Trophoblast cell (in vitro differentiated cells and primary cell): ENCODE measurements at regions not wholly inside any gene's neighbourhood (a gene's known extent, or its start where the extent isn't known, plus 50 kb on each side); places are given as distances from the start of the nearest gene placed in this dataset.

Experiments
- DNase-seq, 2 donors: peaks; one replicate each; pipeline ENCODE4 v3.0.0-alpha.2; 2016
- H2AFZ ChIP-seq: 2 replicates; pipeline ENCODE4 v1.6.1; 2013; ENCODE audit warnings: low read length, moderate library complexity, mild to moderate bottlenecking; ENCODE audit not compliant: insufficient read depth, poor library complexity
- H2AK5ac ChIP-seq: 2 replicates; pipeline ENCODE4 v1.6.1; 2013; ENCODE audit warnings: mild to moderate bottlenecking, low read length
- H2BK120ac ChIP-seq: 2 replicates; pipeline ENCODE4 v1.6.1; 2013; ENCODE audit warnings: low read length, mild to moderate bottlenecking, moderate library complexity; ENCODE audit not compliant: insufficient read depth, poor library complexity
- H2BK12ac ChIP-seq: 2 replicates; pipeline ENCODE4 v1.6.1; 2013; ENCODE audit warnings: mild to moderate bottlenecking, low read length, moderate library complexity
- H2BK5ac ChIP-seq: 2 replicates; pipeline ENCODE4 v1.6.1; 2013; ENCODE audit warnings: low read length, low read depth, moderate library complexity, mild to moderate bottlenecking; ENCODE audit not compliant: poor library complexity
- H3K14ac ChIP-seq: 2 replicates; pipeline ENCODE4 v1.6.1; 2013; ENCODE audit warnings: mild to moderate bottlenecking, low read length
- H3K18ac ChIP-seq: 2 replicates; pipeline ENCODE4 v1.6.1; 2013; ENCODE audit warnings: mild to moderate bottlenecking, low read length
- H3K23ac ChIP-seq: 2 replicates; pipeline ENCODE4 v1.6.1; 2013; ENCODE audit warnings: low read length
- H3K27ac ChIP-seq: 2 replicates; pipeline ENCODE4 v1.5.1; 2013; ENCODE audit warnings: low read depth, mild to moderate bottlenecking, inconsistent platforms, low read length, moderate library complexity
- H3K27me3 ChIP-seq: 2 replicates; pipeline ENCODE4 v1.6.1; 2013; ENCODE audit warnings: inconsistent platforms, mild to moderate bottlenecking, low read length, moderate library complexity; ENCODE audit not compliant: insufficient read depth
- H3K36me3 ChIP-seq, 2 experiments: 1 replicate in 1 of 2; 2 replicates in 1 of 2; pipeline ENCODE4 v1.6.1; 2013; ENCODE audit warnings: low read length in 2 of 2, mild to moderate bottlenecking in 2 of 2, moderate library complexity in 1 of 2; ENCODE audit not compliant: insufficient read depth in 2 of 2, control insufficient read depth in 1 of 2
- H3K4ac ChIP-seq: 2 replicates; pipeline ENCODE4 v1.6.1; 2013; ENCODE audit warnings: low read depth, mild to moderate bottlenecking, low read length, moderate library complexity
- H3K4me1 ChIP-seq, 2 experiments: 1 replicate in 1 of 2; 2 replicates in 1 of 2; pipeline ENCODE4 v1.6.1; 2013; ENCODE audit warnings: low read length in 2 of 2, mild to moderate bottlenecking in 2 of 2, moderate library complexity in 1 of 2; ENCODE audit not compliant: insufficient read depth in 2 of 2, control insufficient read depth in 1 of 2
- H3K4me2 ChIP-seq: 2 replicates; pipeline ENCODE4 v1.6.1; 2013; ENCODE audit warnings: inconsistent platforms, mild to moderate bottlenecking, low read length, moderate library complexity
- H3K4me3 ChIP-seq: 2 replicates; pipeline ENCODE4 v1.5.1; 2013; ENCODE audit warnings: mild to moderate bottlenecking, low read depth, low read length, inconsistent platforms
- H3K79me1 ChIP-seq: one replicate; pipeline ENCODE4 v1.6.1; 2013; ENCODE audit warnings: low read length
- H3K79me2 ChIP-seq: 2 replicates; pipeline ENCODE4 v1.6.1; 2013; ENCODE audit warnings: low read length, mild to moderate bottlenecking; ENCODE audit not compliant: control insufficient read depth, insufficient read depth, poor library complexity
- H3K9ac ChIP-seq: 2 replicates; pipeline ENCODE4 v1.6.1; 2013; ENCODE audit warnings: mild to moderate bottlenecking, low read length
- H3K9me3 ChIP-seq: 2 replicates; pipeline ENCODE4 v1.6.1; 2013; ENCODE audit warnings: low read depth, mild to moderate bottlenecking, control low read depth, inconsistent platforms, low read length; ENCODE audit not compliant: insufficient read depth
- H4K12ac ChIP-seq: 2 replicates; pipeline ENCODE4 v1.6.1; 2013; ENCODE audit warnings: low read depth, mild to moderate bottlenecking, low read length, moderate library complexity
- H4K8ac ChIP-seq: 2 replicates; pipeline ENCODE4 v1.6.1; 2013; ENCODE audit warnings: low read depth, mild to moderate bottlenecking, low read length, moderate library complexity
- H4K91ac ChIP-seq: one replicate; pipeline ENCODE4 v1.6.1; 2013; ENCODE audit warnings: low read depth, mild to moderate bottlenecking, low read length, moderate library complexity
- WGBS: extraction: QIAGEN DNeasy Blood & Tissue Kit; methylation state at CpG from one replicate; pipeline ENCODE4 v1.1.7; 2013; ENCODE audit warnings: missing lambda C conversion rate; ENCODE audit not compliant: insufficient read length, insufficient coverage; ENCODE audit errors: extremely low coverage; 5-methylcytosine and 5-hydroxymethylcytosine counted together

DNA sequence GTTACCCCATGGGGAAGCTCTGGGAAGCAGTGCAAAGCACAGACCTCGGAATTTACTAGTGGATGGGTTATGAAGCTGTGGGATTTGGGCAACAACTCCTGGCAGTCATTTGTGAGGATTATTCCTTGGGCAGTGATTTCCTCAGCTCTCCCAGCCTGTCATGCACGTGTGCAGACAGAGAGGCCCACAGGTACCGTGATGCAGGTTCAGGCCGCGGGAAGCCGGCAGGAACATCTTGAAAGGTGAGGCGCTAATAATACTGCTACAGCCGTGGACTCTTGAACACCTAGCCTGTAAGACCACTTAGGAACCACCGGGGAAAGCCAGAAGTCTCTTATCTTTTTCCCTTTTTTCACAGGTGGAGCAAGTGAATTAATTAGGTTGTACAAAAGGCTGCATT is 80.2 kb upstream of the CPHXL start:
- no peaks in the 10 kb centered on the region for H3K79me1 ChIP-seq
- no peak overlapping the region for H3K4ac ChIP-seq

DNA sequence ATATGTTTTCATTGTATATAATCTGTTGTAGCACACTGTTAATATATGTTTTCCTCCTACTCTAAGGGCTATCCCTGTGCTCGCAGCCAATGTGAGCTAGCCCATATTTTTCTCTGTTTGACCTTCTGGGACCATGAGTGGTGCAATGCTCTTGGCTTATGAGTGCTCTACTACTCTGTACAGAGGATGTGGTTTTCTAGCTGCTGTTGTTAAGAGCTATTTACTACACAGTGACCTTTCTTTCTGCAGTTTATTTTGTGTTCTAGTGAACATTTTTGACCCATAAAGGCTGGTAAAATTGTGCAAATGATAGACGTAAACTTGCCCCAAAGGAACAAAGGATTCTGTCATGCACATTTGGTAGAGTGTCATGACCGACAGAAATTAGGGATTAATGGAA is 84.1 kb upstream of the CPHXL start:
- Histone ChIP-seq H3K18ac (no peak overlapping the region), H3K4ac (no peak overlapping the region), H2AK5ac (no peak overlapping the region), H3K23ac (no peak overlapping the region), H3K14ac (no peak overlapping the region), H3K36me3 (no peaks in the 10 kb centered on the region), H3K9ac (no peak overlapping the region), H3K4me3 (no peak overlapping the region), H4K91ac (no peak overlapping the region), H2AFZ (no peak overlapping the region), H3K79me1 (no peaks in the 10 kb centered on the region), H4K8ac (no peak overlapping the region), H3K27ac (no peak overlapping the region), H3K4me1 (no peaks in the 10 kb centered on the region), H3K27me3 (no peaks in the 10 kb centered on the region), H2BK120ac (no peak overlapping the region), H2BK12ac (no peak overlapping the region), H3K79me2 (no peaks in the 10 kb centered on the region), H4K12ac (no peak overlapping the region), H2BK5ac (no peak overlapping the region), H3K4me2 (no peak overlapping the region), H3K9me3 (no peaks in the 10 kb centered on the region)
- WGBS = no CpG with 5 or more reads among the region's 3 CpGs
- DNase-seq = no peak

More for the DNA sequence above, 80.2 kb upstream of the CPHXL start:
- Histone ChIP-seq H3K79me2 (no peaks in the 10 kb centered on the region), H3K27me3 (no peaks in the 10 kb centered on the region), H3K4me2 (no peak overlapping the region), H2AFZ (no peak overlapping the region), H3K14ac (no peak overlapping the region), H4K12ac (no peak overlapping the region), H3K18ac (no peak overlapping the region), H3K9ac (no peak overlapping the region), H2BK12ac (no peak overlapping the region), H4K91ac (no peak overlapping the region), H2BK5ac (no peak overlapping the region), H2BK120ac (no peak overlapping the region), H2AK5ac (no peak overlapping the region), H3K36me3 (no peaks in the 10 kb centered on the region), H3K4me3 (no peak overlapping the region), H3K9me3 (no peaks in the 10 kb centered on the region), H3K23ac (no peak overlapping the region), H3K27ac (no peak overlapping the region), H3K4me1 (no peaks in the 10 kb centered on the region), H4K8ac (no peak overlapping the region)
- no CpG with 5 or more reads among the region's 9 CpGs for WGBS
- no peak for DNase-seq

DNA sequence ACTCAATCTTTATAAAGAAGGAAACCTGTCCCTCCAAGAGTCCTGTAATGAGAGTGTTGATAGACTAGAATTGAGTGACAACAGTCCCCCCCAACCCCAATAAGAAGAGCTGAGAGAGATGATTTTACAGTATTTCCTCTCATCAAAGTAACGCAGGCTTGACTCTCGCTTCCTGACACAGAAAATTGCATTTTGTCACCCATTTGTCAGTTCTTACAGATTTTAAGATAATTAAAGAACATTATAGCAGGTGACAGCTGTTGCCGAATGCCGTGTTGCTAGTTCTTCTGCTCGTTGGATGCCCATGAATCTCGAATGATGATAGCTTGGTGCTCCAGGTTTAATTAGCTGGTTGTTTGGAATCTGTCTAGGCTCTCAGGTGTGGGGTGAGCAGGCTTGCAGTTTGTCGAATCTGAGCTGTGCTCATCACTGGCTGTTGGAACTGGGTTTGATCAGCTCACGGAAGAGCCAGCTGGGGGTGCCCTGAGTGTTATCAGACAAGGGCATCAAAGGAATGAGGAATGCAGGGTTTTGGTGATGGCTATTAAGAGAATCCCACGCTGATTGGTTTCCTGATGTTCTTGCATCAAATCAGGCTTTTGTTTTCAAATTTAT is 84.8 kb upstream of the CPHXL start:
- no peak overlapping the region for H3K14ac ChIP-seq
- H3K36me3 ChIP-seq = no peaks in the 10 kb centered on the region
- no peaks in the 10 kb centered on the region for H3K9me3 ChIP-seq
- H4K8ac ChIP-seq = no peak overlapping the region
- H4K91ac ChIP-seq = no peak overlapping the region
- H2BK120ac ChIP-seq = no peak overlapping the region
- no peak for DNase-seq
- H4K12ac ChIP-seq = no peak overlapping the region
- no peaks in the 10 kb centered on the region for H3K4me1 ChIP-seq
- H2BK5ac ChIP-seq = no peak overlapping the region
- no peak overlapping the region for H2AFZ ChIP-seq
- H2BK12ac ChIP-seq = no peak overlapping the region
- no peaks in the 10 kb centered on the region for H3K27me3 ChIP-seq
- H3K4ac ChIP-seq = no peak overlapping the region
- H2AK5ac ChIP-seq = no peak overlapping the region
- no peaks in the 10 kb centered on the region for H3K79me2 ChIP-seq
- H3K18ac ChIP-seq = no peak overlapping the region
- H3K4me3 ChIP-seq = no peak overlapping the region
- no peak overlapping the region for H3K23ac ChIP-seq
- no peaks in the 10 kb centered on the region for H3K79me1 ChIP-seq
- no CpG with 5 or more reads among the region's 9 CpGs for WGBS
- H3K9ac ChIP-seq = no peak overlapping the region
- no peak overlapping the region for H3K27ac ChIP-seq
- H3K4me2 ChIP-seq = no peak overlapping the region

DNA sequence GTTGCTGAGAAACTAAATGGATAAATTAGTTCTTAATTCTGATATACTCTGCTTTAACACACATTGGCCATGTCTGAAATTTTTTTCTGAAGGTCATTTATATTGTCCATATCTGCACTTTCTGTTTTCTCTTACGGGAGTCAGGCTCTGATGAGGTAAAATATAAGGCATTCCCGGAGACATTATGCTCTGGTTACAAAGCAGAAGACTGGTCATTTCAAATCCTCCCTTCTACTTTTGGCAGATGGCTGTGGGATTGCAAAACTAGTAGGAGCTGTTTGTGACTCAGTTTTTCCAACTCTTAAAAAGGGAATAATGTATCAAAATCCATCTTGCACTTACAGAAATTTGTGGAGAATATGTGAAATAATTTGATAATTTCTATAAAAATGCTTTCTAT is 92.2 kb upstream of the CPHXL start:
- no peak overlapping the region for H4K12ac ChIP-seq
- H4K91ac ChIP-seq = no peak overlapping the region
- no peaks in the 10 kb centered on the region for H3K27me3 ChIP-seq

More for the DNA sequence above, 92.2 kb upstream of the CPHXL start:
- Histone ChIP-seq H2BK12ac (no peak overlapping the region), H2BK5ac (no peak overlapping the region), H3K4me2 (no peak overlapping the region), H3K9me3 (no peaks in the 10 kb centered on the region), H3K36me3 (no peaks in the 10 kb centered on the region), H3K4me3 (no peak overlapping the region), H3K79me2 (no peaks in the 10 kb centered on the region), H2BK120ac (no peak overlapping the region), H2AFZ (no peak overlapping the region), H4K8ac (no peak overlapping the region), H3K23ac (no peak overlapping the region), H3K14ac (no peak overlapping the region), H3K18ac (no peak overlapping the region), H2AK5ac (no peak overlapping the region), H3K79me1 (no peaks in the 10 kb centered on the region), H3K4me1 (no peaks in the 10 kb centered on the region), H3K4ac (no peak overlapping the region), H3K9ac (no peak overlapping the region), H3K27ac (no peak overlapping the region)
- peak in 1 of 2 donors; percentile 37 for DNase-seq
- no CpG with 5 or more reads among the region's 2 CpGs for WGBS
